ENCODE measurements at regions not wholly inside any gene's neighbourhood (a gene's known extent, or its start where the extent isn't known, plus 50 kb on each side); places are given as distances from the start of the nearest gene placed in this dataset.
"Not testable (repeated sequence)": the region's sequence is repeated elsewhere in the genome, so short reads cannot be mapped to it uniquely, and the experiment has no call there.

DNA sequence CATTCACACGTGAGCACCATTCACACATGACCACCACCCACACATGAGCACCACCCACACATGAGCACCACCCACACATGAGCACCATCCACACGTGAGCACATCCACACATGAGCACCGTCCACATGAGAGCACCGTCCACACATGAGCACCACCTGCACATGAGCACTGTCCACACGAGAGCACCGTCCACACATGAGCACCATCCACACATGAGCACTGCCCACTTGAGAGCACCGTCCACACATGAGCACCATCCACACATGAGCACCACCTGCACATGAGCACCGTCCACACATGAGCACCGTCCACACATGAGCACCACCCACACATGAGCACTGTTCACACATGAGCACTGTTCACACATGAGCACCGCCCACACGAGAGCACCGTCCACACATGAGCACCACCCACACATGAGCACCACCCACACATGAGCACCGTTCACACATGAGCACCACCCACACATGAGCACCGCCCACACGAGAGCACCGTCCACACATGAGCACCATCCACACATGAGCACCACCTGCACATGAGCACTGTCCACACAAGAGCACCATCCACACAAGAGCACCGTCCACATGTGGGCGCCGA, 471.3 kb upstream of the SALL3 start:
- DNase-seq (ENCODE audit: low spot score), result not testable (repeated sequence)

DNA sequence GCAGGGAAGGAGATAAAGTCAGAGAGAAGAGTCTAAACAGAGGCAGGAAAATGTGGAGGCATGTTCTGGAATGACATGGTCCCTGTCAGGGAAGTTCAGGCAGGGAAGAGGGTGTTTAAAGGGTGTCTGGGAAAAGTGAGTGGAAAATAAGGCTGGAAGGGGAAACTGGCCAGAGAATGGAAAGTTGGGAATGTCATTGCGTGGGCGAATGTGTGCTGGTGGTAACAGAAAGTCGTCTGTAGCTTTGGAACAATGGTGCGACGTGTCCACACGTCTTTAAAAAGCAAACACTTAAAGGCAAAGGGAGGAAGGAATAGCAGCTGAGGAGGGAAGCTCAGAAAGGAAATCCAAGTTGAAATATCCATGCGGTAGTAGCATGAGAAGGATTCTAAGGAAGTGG, 469.5 kb upstream of the SALL3 start:
- DNase-seq (ENCODE audit: low spot score), result no peak

DNA sequence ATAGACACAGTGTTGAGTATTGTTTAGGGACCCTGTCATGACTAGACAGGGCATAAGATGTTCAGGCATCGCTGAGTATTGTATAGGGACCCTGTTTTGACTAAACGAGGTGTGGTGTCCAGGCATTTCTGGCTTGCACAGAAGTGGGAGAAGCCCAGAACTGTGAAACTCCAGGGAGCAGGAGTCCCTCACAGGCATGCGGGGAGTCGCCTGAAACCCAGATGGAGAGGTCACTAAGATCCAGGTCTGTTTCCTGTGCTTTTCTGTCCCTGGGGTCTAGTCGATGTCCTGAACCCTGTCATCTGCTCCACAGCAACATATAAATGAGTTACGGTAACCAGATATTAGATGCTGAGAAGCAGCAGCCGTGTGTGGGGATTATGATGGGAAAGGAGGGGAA, 469.0 kb upstream of the SALL3 start:
- no peak for DNase-seq (ENCODE audit: low spot score)

DNA sequence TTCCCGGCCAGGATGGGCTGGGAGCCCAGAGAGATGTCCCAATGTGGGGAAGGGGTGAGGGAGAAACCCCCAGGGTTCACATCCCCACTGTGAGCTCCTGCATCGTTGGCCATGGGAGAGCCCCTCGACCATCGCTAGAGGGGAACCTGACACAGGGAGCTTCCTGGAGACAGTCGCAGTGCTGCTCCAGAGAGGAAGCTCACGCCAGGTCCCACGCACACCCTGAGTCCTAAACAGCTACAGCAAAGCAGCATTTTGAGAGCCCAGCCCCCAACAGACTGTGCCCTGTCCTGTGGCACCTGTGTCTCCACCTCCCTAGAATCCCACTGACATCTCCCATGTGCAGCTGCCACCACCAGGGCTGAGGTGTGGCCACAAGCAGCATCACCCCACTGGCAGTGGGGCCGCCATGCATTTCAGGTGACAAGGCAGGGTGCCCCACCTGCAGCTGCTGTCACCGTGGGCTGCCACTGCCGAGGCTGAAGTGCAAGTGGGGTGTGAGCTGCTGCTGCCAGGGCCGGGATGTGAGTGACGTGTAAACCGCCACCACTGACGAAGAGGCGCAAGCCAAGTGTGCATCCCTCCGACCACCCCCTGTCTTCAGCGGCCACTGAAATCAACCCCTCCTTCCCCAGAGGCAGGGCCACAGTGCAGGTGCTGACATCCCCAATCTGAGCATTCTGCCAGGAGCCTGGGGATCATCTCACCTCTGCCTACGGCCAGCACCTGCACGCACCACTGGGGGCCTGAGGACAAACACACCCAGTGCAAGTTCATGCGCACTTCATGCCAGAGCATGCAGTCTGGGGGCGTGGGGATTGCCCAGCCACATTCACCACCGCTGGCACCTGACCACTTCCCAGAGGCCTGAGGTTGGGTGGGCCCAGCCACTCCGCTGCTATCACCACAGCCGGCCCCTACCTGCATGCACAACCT, 467.7 kb upstream of the SALL3 start:
- DNase-seq (ENCODE audit: low spot score), result no peak

DNA sequence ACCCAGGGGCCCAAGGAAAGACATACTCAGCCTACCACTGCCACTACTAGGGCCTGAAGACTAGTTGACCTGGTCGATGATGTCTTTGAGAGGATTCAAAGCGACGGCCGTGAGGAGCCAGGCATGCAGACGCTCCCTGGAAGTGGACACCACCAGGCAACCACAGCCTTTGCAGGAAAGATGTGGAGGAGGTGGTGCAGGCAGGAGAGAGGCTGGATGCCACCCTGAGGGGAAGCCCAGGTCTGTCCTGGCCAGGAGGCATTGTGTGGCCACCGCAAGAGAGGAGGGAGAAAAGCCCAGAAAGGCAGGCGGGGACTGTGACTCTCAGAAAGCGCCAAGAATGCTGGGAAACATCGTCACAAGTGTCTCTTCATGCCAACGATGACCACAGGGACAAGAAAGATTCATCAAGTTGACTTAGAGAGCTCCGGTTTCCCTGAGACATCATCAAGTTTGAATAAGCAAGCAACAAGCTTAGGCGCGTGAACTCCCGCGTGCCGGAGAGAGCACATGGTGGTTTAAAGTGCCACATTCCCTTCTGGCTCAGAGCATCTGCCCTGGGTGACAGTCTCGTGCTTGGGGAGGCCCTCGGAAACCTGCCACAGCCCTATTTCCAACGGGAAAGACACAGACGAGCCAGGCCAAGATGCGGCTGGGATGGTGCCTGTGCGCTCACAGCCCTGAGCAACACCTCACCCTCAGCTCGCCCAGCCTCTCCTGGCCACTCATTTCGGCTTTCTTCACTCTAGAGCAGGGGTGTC, 464.5 kb upstream of the SALL3 start:
- DNase-seq (ENCODE audit: low spot score), result no peak

DNA sequence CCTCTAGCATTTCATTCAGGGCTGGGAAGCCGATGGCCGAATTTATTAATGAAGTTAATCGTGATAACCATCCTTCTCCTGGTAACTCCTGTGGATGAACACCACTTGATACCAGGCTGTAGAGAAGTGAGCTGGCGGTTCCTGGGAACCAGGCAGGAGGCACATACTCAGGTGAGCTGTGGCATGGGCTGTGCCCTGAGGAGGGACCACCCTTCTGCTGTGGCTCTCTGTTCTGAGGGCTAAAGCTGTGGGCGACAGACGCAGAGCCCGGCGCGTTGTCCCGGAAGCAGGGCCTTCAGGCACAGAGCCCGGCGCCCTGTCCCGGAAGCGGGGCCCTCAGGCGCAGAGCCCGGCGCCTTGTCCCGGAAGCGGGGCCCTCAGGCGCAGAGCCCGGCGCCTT, 462.3 kb upstream of the SALL3 start:
- DNase-seq (ENCODE audit: low spot score), result no peak

DNA sequence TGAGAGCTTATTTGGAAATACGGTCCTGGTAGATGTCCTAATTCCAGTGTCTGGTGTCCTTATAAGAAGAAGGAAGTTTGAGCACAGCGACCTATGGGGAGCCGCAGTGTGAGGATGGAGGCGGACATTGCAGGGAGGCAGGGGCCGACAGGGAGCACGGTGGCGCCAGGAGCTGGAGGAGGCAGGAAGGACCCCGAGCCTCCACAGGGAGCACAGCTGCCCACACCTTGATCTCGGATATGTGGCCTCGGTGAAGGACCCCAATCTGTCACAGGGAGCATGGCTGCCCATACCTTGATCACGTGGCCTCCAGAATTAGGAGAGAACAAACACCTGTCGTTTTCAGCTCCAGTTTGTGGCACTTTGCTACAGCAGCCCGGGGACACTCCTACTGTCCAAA, 461.6 kb upstream of the SALL3 start:
- no peak for DNase-seq (ENCODE audit: low spot score)

DNA sequence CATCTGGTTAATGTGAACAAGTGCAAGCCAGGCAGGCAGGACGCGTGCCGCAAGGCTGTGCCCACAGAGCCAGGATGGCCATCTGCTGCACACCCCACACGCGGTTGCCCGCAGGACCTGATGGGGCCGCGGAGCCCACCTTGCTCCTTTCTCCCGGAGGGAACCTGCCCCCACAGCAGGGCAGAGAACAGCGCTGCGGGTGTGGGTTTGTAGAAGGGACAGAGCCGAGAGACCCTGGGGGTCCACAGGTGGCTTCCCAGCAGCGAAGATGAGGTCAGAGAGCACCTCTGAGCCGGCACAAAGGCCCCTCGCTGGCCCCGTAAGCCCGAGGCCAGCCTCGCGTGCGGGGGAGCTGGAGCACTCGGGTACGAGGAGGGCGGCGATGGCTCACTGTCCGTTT, 460.8 kb upstream of the SALL3 start:
- no peak for DNase-seq (ENCODE audit: low spot score)

DNA sequence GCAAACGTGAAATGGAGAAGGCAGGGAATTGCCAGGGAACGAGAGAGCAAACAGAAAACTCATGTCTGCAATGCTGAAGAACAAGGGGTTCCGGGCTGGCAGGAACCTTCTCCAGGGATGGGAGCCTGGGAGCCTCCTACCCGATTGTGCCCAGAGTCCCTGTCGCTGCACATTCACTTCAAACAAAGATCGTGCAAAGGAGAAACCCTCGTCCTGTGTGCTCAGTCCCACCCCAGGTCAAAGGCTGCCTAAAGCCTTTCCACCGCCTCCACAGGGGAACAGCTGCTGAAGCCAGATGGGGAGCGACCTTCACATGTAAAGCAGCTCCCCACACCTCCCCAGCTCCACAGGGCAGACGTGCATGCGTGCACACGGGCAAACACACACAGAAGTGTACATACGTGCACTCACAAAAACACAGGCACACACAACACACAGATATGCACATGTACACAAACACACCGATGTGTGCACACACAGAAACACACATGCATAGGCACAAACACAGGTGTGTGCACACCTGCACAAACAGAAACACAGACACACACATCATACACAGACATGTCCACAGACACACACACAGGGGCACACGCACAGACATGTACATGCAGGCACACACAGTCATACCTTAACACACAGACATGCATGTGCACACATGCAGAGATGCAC, 460.1 kb upstream of the SALL3 start:
- DNase-seq (ENCODE audit: low spot score), result no peak

DNA sequence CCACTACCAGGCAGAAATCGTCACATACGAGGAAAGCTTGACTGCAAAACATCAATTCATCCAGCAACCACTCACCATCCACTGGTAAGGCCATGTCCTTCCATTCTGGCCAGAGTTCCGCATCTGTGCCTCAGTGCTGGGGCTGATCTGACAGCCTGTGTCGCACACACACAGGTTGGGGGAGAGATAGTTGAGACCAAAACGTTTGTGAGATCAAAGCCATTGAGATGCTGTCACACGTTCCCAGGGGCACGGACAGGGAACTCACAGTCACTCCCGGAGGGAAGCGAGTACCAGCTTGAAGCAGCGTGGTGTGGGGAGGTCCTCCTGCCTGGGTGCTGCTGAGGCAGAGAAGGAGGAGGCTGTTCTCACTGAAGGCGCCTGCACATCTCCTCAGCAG, 458.5 kb upstream of the SALL3 start:
- DNase-seq (ENCODE audit: low spot score), result no peak

DNA sequence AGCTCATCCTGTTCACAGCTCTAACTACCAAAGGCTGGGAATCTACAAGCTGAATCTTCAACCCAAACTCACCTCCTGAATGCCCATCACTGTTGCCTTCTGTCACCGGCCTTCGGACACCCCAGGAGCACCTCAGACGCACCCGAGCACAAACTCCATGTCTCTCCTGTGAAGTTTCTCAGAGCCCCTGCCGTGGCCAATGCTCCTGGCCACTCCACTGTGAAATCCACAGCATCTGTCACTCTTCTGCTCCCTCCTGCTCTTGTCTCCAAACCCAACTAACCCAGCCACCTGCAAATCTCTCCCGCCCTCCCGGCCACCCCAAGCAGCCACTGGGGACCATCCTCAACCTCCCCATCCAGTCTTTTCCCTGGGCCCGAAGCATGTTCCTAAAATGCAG, 457.9 kb upstream of the SALL3 start:
- DNase-seq (ENCODE audit: low spot score), result no peak

DNA sequence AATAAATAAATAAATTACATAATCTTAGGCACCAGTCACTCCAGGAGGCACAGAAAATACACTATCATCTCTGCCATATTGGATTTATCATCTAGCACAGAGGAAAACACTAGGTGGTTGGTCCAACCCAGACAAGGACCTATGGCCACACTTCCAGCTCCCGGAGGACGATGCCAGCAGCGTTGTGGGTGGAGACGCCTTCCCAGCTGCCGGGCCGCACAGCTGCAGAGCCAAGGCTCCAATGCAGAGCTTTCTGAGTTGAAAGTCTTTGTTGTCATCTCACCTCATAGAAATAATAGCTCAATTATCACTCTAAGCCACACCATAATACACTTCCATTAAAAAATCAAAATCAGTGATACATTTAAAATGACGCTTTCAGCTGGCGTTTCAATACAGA, 457.1 kb upstream of the SALL3 start:
- no peak for DNase-seq (ENCODE audit: low spot score)

DNA sequence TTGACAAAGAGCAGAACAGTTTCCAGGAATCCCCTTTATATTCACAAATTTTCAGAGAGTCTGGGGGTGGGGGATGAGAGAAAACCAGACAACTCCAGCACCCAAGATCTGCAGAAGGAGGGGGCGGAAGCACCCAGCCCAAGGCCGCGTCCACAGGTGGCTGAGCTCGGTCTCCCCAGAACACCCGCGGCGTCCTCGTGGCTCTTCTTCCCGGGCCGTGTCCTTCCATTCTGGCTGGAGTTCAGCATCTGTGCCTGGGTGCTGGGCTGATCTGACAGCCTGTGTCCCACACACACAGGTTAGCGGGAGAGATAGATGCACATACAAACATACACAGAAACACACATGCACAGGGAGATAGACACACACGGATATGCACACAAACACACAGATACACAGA, 455.8 kb upstream of the SALL3 start:
- DNase-seq (ENCODE audit: low spot score), result no peak

DNA sequence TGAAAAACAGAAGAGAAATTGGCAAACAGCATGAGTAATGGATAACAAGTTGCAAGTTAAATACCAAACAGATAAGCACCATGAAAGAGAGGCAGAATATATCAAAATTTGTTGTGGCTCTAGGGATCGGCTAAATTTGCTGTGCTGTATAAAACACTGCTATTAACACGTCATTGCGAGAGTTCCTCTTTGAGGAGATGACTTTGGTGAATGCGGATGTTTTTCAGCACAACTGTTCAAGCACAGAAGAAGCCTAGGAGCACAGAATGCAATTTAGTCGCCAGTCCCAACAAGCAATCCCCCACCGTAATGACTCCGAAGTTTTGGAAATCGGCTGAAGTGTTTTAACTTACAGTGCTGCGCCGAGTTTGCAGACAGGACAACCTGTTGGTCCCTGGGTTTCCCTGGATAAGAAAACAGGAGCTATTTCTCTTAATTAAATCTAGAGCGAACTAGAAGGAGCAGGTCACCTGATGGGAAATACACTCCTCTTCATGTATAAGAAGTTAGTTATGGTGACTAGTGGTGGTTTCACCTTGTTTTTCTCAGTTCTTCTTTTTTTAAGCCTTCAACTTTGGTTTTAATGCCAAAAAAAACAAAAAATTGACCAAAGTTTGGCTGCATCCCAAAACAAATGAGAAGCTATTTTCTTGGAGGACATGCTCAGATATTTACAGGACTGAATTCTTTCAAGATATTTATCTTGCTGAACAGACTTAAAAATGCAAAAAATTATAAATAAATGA, 454.1 kb upstream of the SALL3 start:
- DNase-seq (ENCODE audit: low spot score), result no peak

DNA sequence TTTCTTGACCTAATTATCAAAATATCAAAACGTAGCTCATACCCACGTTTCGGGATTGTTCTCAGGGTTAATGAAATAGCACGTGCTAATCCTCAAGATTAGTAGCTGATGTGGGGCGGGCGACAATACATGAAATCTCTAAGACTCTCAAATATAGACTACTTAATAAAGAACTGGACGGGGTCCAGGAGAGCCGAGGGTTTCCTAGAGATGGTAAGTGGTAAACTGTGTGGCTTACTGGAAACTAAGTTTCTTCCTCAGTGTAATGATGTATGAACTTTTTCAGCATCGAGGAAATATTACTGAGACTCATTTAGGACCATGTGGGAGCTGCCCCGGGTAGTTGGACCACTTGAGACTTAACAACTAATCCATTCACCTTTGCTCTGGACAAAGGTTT, 453.3 kb upstream of the SALL3 start:
- no peak for DNase-seq (ENCODE audit: low spot score)

DNA sequence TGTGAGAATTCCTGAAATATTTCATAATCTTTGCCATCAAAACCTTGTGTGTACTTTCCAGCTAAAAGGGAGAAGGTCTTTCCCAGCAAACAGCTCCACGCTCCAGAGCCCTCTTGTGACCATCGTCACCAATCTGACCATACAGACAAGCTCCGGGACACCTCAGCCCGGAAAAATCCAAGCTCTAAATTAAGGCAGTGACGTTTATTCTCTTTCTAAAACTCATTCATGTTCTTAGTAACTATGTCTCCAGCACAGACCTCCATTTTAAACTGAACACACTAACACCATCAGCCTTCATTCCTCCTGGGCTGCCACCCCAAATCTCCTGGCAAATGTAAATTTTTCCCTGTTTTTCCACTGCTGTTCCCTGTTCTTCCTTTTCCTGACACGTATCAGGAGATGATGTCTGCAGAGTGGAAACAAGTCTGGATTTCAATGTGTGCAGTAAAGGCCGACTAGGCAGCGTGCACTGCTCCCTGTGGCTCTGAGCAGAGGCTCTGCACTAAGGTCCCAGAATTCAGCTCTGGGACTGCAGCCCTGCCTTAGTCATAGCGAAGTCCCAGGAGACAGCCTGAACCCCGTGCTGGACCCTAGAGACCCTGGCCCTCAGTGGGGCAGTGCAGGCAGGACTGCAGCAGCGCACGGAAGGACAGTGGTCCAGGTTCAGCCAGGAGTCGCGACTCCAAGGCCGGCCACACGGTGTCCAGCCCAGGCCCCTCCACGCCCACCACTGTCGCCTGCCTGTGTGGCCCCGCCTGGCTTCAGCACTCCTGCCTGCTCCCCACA, 452.5 kb upstream of the SALL3 start:
- no peak for DNase-seq (ENCODE audit: low spot score)

DNA sequence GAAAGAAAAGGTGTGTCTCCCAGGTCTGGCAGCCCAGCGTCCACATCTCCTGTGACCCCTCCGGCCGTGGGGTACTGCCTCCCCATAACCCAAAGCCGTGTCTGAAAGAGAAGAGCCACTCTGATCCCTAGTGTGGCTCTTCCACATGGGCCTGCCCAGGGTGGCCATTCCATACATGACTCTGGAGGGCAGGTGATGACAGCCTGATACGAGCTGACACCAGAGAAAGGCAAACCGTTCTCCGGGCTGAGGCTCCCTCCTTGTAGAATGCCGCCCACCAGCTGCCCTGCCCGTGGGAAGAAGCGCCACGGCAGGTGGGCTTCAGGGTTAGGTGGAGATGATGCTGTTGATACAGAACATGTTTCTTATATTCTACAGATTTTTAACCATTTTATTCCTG, 451.6 kb upstream of the SALL3 start:
- DNase-seq (ENCODE audit: low spot score), result no peak

DNA sequence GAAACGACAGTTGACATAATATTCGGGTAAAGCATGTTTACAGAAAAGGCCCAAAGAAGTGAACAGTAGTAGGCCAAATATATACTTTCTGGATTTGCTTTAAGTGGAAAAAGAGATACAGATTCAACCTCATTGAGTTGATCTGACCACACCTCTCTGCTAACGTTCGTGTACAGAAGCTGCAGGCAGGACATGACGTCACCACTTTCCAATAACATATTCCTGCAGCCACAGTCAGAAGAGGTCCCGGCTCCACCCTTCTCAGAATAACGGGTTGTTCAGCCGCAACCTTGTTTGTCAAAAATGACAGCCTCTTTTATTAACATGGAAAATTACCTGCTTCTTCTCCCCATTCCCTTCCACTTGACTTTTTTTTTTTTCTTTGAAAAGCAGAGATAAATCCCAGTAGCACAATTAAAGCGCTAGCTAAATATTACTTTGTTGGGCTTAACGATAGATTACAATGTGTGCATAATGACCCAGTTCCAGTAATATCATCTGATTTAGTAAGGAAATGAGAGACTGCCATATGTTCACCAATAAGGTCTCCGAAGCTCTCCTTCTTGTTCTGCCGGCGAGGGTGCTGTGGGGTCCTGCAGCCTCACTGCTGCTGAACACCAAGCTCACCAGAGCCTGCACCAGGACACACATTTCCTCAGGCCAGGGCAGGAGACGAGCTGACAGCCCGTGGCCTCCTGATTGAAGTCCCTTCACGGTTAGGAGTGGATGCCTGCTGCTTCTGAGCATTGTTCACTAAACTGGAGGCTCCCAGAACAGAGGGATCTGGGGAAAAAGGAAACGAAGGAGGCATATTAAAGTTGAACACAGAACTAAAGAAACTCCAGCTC, 451.0 kb upstream of the SALL3 start:
- no peak for DNase-seq (ENCODE audit: low spot score)

DNA sequence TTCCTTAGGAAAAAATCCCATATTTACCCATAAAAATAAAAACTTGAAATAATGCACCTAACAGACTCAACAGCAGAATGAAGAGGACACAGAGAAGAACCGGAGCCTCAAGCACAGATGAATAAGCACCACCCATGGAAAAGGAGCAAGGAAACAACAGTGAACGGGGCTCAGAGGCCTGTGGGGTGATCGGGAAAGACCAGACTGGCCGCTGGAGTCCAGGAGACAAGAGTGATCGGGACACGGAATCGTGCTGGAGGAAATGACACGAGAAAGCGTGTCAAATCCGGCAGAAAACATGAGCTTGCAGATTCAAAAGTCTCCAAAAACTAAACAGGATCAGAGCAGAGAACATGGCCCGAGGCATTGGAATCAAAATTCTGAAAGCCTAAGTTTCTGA, 448.0 kb upstream of the SALL3 start:
- DNase-seq (ENCODE audit: low spot score), result no peak
